ENCODE measurements at regions not wholly inside any gene's neighbourhood (a gene's known extent, or its start where the extent isn't known, plus 50 kb on each side); places are given as distances from the start of the nearest gene placed in this dataset.

DNA sequence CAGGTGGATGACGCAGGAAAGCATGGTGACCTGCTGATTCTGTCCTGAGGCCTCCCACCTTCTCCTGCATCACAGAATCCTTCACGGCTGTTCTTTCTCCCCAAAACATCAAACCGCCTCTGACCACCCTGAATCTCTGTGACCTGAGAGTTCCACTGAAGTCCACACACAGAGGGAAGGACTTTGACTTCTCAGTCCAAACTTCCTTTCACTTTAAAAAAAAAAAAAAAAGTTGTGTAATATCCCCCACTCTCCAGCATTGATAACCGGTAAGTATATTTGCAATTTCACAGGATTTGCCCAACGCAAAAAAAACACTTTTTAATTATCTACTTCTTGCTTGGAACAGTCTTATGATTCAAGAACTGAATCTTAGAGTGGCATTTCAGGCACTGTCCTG lies 259.5 kb upstream of the IRS2 start:
- Histone ChIP-seq H2AFZ (ENCODE audit: low read depth, low read length) (no peak overlapping the region), H3K27ac (ENCODE audit: low read length, poor library complexity, severe bottlenecking) (no peak overlapping the region), H2BK120ac (ENCODE audit: low read depth, low read length) (no peak overlapping the region), H3K79me1 (replicated peaks; ENCODE audit: low read length, poor library complexity, severe bottlenecking) (no peaks in the 10 kb centered on the region), H3K4ac (ENCODE audit: low read depth in 1 of 2, low read length in 2 of 2) (no peak overlapping the region), H3K23ac (ENCODE audit: low read length in 2 of 2) (no peak overlapping the region), H3K36me3 (ENCODE audit: control insufficient read depth in 1 of 2, insufficient read depth in 2 of 2, low read depth in 1 of 2, low read length in 2 of 2) (no peaks in the 10 kb centered on the region), H3K9me3 (ENCODE audit: control insufficient read depth, low read length) (no peaks in the 10 kb centered on the region), H3K9ac (ENCODE audit: low read length) (no peak overlapping the region), H3K4me1 (ENCODE audit: control insufficient read depth, insufficient read depth, low read depth, low read length) (peaks cover 5% of the 10 kb centered on the region), H2AK5ac (ENCODE audit: low read length, severe bottlenecking) (no peak overlapping the region), H2BK5ac (ENCODE audit: low read depth, low read length, poor library complexity, severe bottlenecking) (no peak overlapping the region), H3K4me2 (ENCODE audit: low read length, poor library complexity, severe bottlenecking) (no peak overlapping the region), H3K14ac (ENCODE audit: low read length in 2 of 2) (no peak overlapping the region), H4K8ac (ENCODE audit: low read length) (no peak overlapping the region), H4K91ac (ENCODE audit: low read length) (no peak overlapping the region), H3K4me3 (ENCODE audit: insufficient read depth in 1 of 2, low read depth in 1 of 2, low read length in 2 of 2) (no peak overlapping the region), H3K18ac (ENCODE audit: low read depth in 1 of 2, low read length in 2 of 2) (no peak overlapping the region), H2BK15ac (ENCODE audit: low read depth, poor library complexity, severe bottlenecking) (no peak overlapping the region), H3K27me3 (ENCODE audit: control insufficient read depth in 1 of 2, insufficient read depth in 1 of 2, low read length in 2 of 2) (peaks cover 0 to 6% of the 10 kb centered on the region in 2 experiments), H2BK12ac (ENCODE audit: low read length in 2 of 2) (no peak overlapping the region)
- no peak for DNase-seq
- WGBS: 96% methylated on average over 5 of the region's 5 CpGs

GRCh38 chr13:110045202-110045601 lies 258.8 kb upstream of the IRS2 start:
- H3K4me2 ChIP-seq (ENCODE audit: low read length, poor library complexity, severe bottlenecking): no peak overlapping the region
- H3K4ac ChIP-seq (ENCODE audit: low read depth in 1 of 2, low read length in 2 of 2): no peak overlapping the region
- H3K14ac ChIP-seq (ENCODE audit: low read length in 2 of 2): no peak overlapping the region
- peaks cover 5% of the 10 kb centered on the region for H3K4me1 ChIP-seq (ENCODE audit: control insufficient read depth, insufficient read depth, low read depth, low read length)
- WGBS: 97% methylated on average over 7 of the region's 10 CpGs
- no peak overlapping the region for H2BK12ac ChIP-seq (ENCODE audit: low read length in 2 of 2)
- no peak overlapping the region for H3K9ac ChIP-seq (ENCODE audit: low read length)
- H3K18ac ChIP-seq (ENCODE audit: low read depth in 1 of 2, low read length in 2 of 2): no peak overlapping the region
- no peak overlapping the region for H4K91ac ChIP-seq (ENCODE audit: low read length)
- H3K23ac ChIP-seq (ENCODE audit: low read length in 2 of 2): no peak overlapping the region
- H3K9me3 ChIP-seq (ENCODE audit: control insufficient read depth, low read length): no peaks in the 10 kb centered on the region
- no peak overlapping the region for H2BK15ac ChIP-seq (ENCODE audit: low read depth, poor library complexity, severe bottlenecking)
- no peaks in the 10 kb centered on the region for H3K36me3 ChIP-seq (ENCODE audit: control insufficient read depth in 1 of 2, insufficient read depth in 2 of 2, low read depth in 1 of 2, low read length in 2 of 2)
- DNase-seq: no peak
- H2BK120ac ChIP-seq (ENCODE audit: low read depth, low read length): no peak overlapping the region
- H3K79me1 ChIP-seq (replicated peaks; ENCODE audit: low read length, poor library complexity, severe bottlenecking): no peaks in the 10 kb centered on the region
- H2AK5ac ChIP-seq (ENCODE audit: low read length, severe bottlenecking): no peak overlapping the region
- no peak overlapping the region for H2AFZ ChIP-seq (ENCODE audit: low read depth, low read length)
- H3K27ac ChIP-seq (ENCODE audit: low read length, poor library complexity, severe bottlenecking): no peak overlapping the region
- H3K27me3 ChIP-seq (ENCODE audit: control insufficient read depth in 1 of 2, insufficient read depth in 1 of 2, low read length in 2 of 2): peaks cover 0 to 6% of the 10 kb centered on the region in 2 experiments
- H3K4me3 ChIP-seq (ENCODE audit: insufficient read depth in 1 of 2, low read depth in 1 of 2, low read length in 2 of 2): peak overlapping the region in 1 of 2 experiments; percentile 42
- no peak overlapping the region for H2BK5ac ChIP-seq (ENCODE audit: low read depth, low read length, poor library complexity, severe bottlenecking)
- no peak overlapping the region for H4K8ac ChIP-seq (ENCODE audit: low read length)

GRCh38 chr13:110044551-110045111 lies 258.2 kb upstream of the IRS2 start:
- H4K91ac ChIP-seq (ENCODE audit: low read length): no peak overlapping the region
- 76% methylated on average over 14 of the region's 15 CpGs for WGBS
- H2BK12ac ChIP-seq (ENCODE audit: low read length in 2 of 2): peak overlapping the region in 1 of 2 experiments; percentile 77
- peak overlapping the region; percentile 62 for H4K8ac ChIP-seq (ENCODE audit: low read length)
- peaks cover 0 to 6% of the 10 kb centered on the region in 2 experiments for H3K27me3 ChIP-seq (ENCODE audit: control insufficient read depth in 1 of 2, insufficient read depth in 1 of 2, low read length in 2 of 2)
- H3K36me3 ChIP-seq (ENCODE audit: control insufficient read depth in 1 of 2, insufficient read depth in 2 of 2, low read depth in 1 of 2, low read length in 2 of 2): no peaks in the 10 kb centered on the region
- peak overlapping the region; percentile 32 for H3K9ac ChIP-seq (ENCODE audit: low read length)
- no peak overlapping the region for H3K14ac ChIP-seq (ENCODE audit: low read length in 2 of 2)
- DNase-seq: no peak
- H3K23ac ChIP-seq (ENCODE audit: low read length in 2 of 2): peak overlapping the region in 1 of 2 experiments; percentile 14
- H2BK15ac ChIP-seq (ENCODE audit: low read depth, poor library complexity, severe bottlenecking): peak overlapping the region; percentile 48
- no peak overlapping the region for H2AK5ac ChIP-seq (ENCODE audit: low read length, severe bottlenecking)
- H3K9me3 ChIP-seq (ENCODE audit: control insufficient read depth, low read length): no peaks in the 10 kb centered on the region
- H2BK5ac ChIP-seq (ENCODE audit: low read depth, low read length, poor library complexity, severe bottlenecking): no peak overlapping the region
- H3K4me2 ChIP-seq (ENCODE audit: low read length, poor library complexity, severe bottlenecking): peak overlapping the region; percentile 66
- H3K27ac ChIP-seq (ENCODE audit: low read length, poor library complexity, severe bottlenecking): no peak overlapping the region
- H3K4ac ChIP-seq (ENCODE audit: low read depth in 1 of 2, low read length in 2 of 2): peak overlapping the region in 1 of 2 experiments; percentile 31
- H2BK120ac ChIP-seq (ENCODE audit: low read depth, low read length): no peak overlapping the region
- peaks cover 5% of the 10 kb centered on the region for H3K4me1 ChIP-seq (ENCODE audit: control insufficient read depth, insufficient read depth, low read depth, low read length)
- no peak overlapping the region for H2AFZ ChIP-seq (ENCODE audit: low read depth, low read length)
- H3K18ac ChIP-seq (ENCODE audit: low read depth in 1 of 2, low read length in 2 of 2): peak overlapping the region in 1 of 2 experiments; percentile 52
- H3K79me1 ChIP-seq (replicated peaks; ENCODE audit: low read length, poor library complexity, severe bottlenecking): no peaks in the 10 kb centered on the region
- H3K4me3 ChIP-seq (ENCODE audit: insufficient read depth in 1 of 2, low read depth in 1 of 2, low read length in 2 of 2): peak overlapping the region in 1 of 2 experiments; percentile 42

GRCh38 chr13:110042253-110042950 lies 256.0 kb upstream of the IRS2 start:
- 60% methylated on average over 13 of the region's 14 CpGs for WGBS

More at GRCh38 chr13:110042253-110042950, 256.0 kb upstream of the IRS2 start:
- H3K4me2 ChIP-seq (ENCODE audit: low read length, poor library complexity, severe bottlenecking): no peak overlapping the region
- H3K27ac ChIP-seq (ENCODE audit: low read length, poor library complexity, severe bottlenecking): no peak overlapping the region
- H2BK12ac ChIP-seq (ENCODE audit: low read length in 2 of 2): no peak overlapping the region
- no peaks in the 10 kb centered on the region for H3K9me3 ChIP-seq (ENCODE audit: control insufficient read depth, low read length)
- no peak overlapping the region for H2BK120ac ChIP-seq (ENCODE audit: low read depth, low read length)
- no peak overlapping the region for H4K8ac ChIP-seq (ENCODE audit: low read length)
- H3K36me3 ChIP-seq (ENCODE audit: control insufficient read depth in 1 of 2, insufficient read depth in 2 of 2, low read depth in 1 of 2, low read length in 2 of 2): no peaks in the 10 kb centered on the region
- H3K18ac ChIP-seq (ENCODE audit: low read depth in 1 of 2, low read length in 2 of 2): no peak overlapping the region
- H3K23ac ChIP-seq (ENCODE audit: low read length in 2 of 2): no peak overlapping the region
- no peak overlapping the region for H4K91ac ChIP-seq (ENCODE audit: low read length)
- no peak overlapping the region for H2AFZ ChIP-seq (ENCODE audit: low read depth, low read length)
- H3K27me3 ChIP-seq (ENCODE audit: control insufficient read depth in 1 of 2, insufficient read depth in 1 of 2, low read length in 2 of 2): peaks cover 0 to 6% of the 10 kb centered on the region in 2 experiments
- peak; percentile 27 for DNase-seq
- no peak overlapping the region for H3K4ac ChIP-seq (ENCODE audit: low read depth in 1 of 2, low read length in 2 of 2)
- H3K9ac ChIP-seq (ENCODE audit: low read length): no peak overlapping the region
- H2AK5ac ChIP-seq (ENCODE audit: low read length, severe bottlenecking): no peak overlapping the region
- no peak overlapping the region for H2BK15ac ChIP-seq (ENCODE audit: low read depth, poor library complexity, severe bottlenecking)
- no peaks in the 10 kb centered on the region for H3K79me1 ChIP-seq (replicated peaks; ENCODE audit: low read length, poor library complexity, severe bottlenecking)
- no peak overlapping the region for H2BK5ac ChIP-seq (ENCODE audit: low read depth, low read length, poor library complexity, severe bottlenecking)
- no peak overlapping the region for H3K14ac ChIP-seq (ENCODE audit: low read length in 2 of 2)
- peaks cover 5% of the 10 kb centered on the region for H3K4me1 ChIP-seq (ENCODE audit: control insufficient read depth, insufficient read depth, low read depth, low read length)
- H3K4me3 ChIP-seq (ENCODE audit: insufficient read depth in 1 of 2, low read depth in 1 of 2, low read length in 2 of 2): no peak overlapping the region

Measured in mesenchymal stem cell (in vitro differentiated cells and primary cell).